SH-SY5Y (cell line): ENCODE measurements at regions not wholly inside any gene's neighbourhood (a gene's known extent, or its start where the extent isn't known, plus 50 kb on each side); places are given as distances from the start of the nearest gene placed in this dataset.

ENCODE experiments used
- GATA2 ChIP-seq: IDR thresholded peaks from 2 replicates; pipeline ENCODE4 v1.6.1; 2011; ENCODE audit warnings: mild to moderate bottlenecking, low read depth, low read length
- GATA3 ChIP-seq: IDR thresholded peaks from 2 replicates; pipeline ENCODE4 v1.6.1; 2011; ENCODE audit warnings: low read depth, mild to moderate bottlenecking, low read length, moderate library complexity

DNA sequence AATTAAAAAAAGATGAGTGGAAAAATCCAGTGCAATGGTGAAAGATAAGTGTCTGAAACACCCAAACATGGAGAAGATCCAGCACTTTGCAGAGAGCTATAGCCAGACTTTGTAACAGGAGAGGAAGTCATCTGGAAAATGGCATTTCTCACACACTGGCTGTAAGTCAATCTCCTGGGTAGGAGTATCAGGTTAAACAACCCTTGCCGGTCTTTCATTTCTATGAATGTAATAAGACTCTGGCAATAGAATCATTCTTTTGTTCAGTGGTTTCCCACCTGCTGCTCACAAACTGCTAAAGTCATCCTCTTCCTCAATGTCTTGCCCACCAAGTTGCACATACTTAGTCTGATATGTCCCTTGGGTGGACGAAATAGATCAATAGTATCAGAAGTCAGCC, 94.0 kb upstream of the ATP8A1 start:
- no peak for TF ChIP-seq GATA2
- no peak for TF ChIP-seq GATA3
